ENCODE measurements at regions not wholly inside any gene's neighbourhood (a gene's known extent, or its start where the extent isn't known, plus 50 kb on each side); places are given as distances from the start of the nearest gene placed in this dataset.

DNA sequence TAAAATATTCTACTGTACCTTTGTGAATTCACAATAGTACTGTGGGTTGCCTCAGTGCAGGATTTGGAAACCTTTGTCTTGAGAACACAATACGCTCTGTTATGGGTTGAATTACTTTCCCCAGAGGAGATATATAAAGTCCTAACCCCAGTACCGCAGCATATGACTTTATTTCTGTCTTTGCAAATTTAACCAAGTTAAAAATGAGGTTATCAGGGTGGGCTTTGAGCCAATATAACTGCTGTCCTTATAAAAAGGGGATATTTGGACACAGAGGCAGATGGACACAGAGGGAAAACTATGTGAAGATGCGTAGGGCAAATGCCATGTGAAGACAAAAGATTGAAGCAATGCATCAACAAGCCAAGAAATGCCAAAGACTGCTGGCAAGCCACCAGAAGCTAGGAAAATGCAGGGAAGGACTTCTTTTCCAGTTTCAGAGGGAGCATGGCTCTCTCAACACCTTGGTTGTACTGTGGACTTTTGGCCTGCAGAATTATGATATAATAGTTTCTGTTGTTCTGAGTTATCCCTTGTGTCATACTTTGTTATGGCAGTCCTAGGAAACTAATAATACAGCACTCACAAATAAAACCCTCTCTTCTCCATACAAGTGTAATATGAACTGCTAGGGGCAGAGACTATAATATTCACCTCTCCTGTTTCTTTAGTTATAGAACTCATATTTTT lies 292.6 kb upstream of the SPTLC3 start:
- TF ChIP-seq, protein P1, sequence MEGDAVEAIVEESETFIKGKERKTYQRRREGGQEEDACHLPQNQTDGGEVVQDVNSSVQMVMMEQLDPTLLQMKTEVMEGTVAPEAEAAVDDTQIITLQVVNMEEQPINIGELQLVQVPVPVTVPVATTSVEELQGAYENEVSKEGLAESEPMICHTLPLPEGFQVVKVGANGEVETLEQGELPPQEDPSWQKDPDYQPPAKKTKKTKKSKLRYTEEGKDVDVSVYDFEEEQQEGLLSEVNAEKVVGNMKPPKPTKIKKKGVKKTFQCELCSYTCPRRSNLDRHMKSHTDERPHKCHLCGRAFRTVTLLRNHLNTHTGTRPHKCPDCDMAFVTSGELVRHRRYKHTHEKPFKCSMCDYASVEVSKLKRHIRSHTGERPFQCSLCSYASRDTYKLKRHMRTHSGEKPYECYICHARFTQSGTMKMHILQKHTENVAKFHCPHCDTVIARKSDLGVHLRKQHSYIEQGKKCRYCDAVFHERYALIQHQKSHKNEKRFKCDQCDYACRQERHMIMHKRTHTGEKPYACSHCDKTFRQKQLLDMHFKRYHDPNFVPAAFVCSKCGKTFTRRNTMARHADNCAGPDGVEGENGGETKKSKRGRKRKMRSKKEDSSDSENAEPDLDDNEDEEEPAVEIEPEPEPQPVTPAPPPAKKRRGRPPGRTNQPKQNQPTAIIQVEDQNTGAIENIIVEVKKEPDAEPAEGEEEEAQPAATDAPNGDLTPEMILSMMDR (IDR thresholded peaks at IDR 0.05), result no peak
- TF ChIP-seq POLR2A (IDR thresholded peaks at IDR 0.05), result no peak

Measured in lower leg skin (tissue), 3 donors.